Ectodermal cell (in vitro differentiated cells): ENCODE measurements at regions not wholly inside any gene's neighbourhood (a gene's known extent, or its start where the extent isn't known, plus 50 kb on each side); places are given as distances from the start of the nearest gene placed in this dataset.

ENCODE experiments used
- H3K27ac ChIP-seq: 2 replicates; pipeline ENCODE4 v1.7.0; 2013; ENCODE audit warnings: mild to moderate bottlenecking, low read depth, low read length; ENCODE audit not compliant: insufficient read depth, poor library complexity, severe bottlenecking
- H3K27me3 ChIP-seq: 2 replicates; pipeline ENCODE4 v1.7.0; 2013; ENCODE audit warnings: mild to moderate bottlenecking, low read length; ENCODE audit not compliant: insufficient read depth, control insufficient read depth, poor library complexity, severe bottlenecking
- H3K36me3 ChIP-seq: one replicate; pipeline ENCODE4 v1.7.0; 2013; ENCODE audit warnings: low read length; ENCODE audit not compliant: control insufficient read depth, insufficient read depth
- H3K4me1 ChIP-seq: one replicate; pipeline ENCODE4 v1.7.0; 2013; ENCODE audit warnings: low read length; ENCODE audit not compliant: control insufficient read depth, insufficient read depth
- H3K4me3 ChIP-seq: 2 replicates; pipeline ENCODE4 v1.7.0; 2013; ENCODE audit warnings: low read depth, low read length, control low read depth; ENCODE audit not compliant: insufficient read depth
- H3K9me3 ChIP-seq: 2 replicates; pipeline ENCODE4 v1.7.0; 2013; ENCODE audit warnings: mild to moderate bottlenecking, low read length, moderate library complexity; ENCODE audit not compliant: control insufficient read depth
- WGBS, 2 experiments: methylation state at CpG; one replicate each; pipeline ENCODE4 v1.1.7; 2013; ENCODE audit warnings: missing lambda C conversion rate in 2 of 2; 5-methylcytosine and 5-hydroxymethylcytosine counted together

DNA sequence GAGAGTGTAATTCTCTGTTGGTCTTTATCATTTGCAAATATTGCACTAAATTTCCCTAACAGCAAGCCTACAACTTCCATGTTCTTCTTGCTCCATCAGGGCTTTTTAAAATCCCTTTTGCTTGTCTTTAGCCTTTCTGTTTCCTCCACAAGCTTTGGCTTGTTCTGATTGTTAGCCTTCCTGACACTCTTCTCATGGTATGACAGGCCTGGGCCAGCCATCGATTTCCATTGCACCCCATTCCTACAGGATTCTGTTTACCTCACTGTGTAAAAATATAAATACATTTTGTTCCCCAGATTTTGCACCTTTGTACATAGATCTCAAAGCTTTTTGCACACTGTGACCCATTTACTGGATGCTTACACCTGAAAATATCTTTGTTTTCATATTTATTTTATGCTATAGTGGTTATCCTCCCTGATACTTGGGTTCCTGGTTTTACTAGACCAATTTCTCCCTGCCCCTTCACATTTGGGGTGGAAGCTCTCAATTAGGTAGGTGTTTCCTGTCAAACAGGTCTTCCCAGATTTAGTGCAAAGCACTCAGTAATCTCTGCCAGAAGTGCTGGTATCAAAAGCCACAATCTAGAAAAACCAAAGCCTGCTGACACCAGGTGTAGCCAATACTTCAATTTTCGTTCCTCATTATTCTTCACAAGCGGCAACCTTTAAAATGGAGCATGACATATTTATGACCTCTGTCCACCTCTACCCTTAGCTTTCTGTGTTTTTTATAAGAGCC, 57.9 kb upstream of the PPP2R3A start:
- H3K27ac ChIP-seq, result no peak overlapping the region
- H3K9me3 ChIP-seq, result no peaks in the 10 kb centered on the region
- H3K36me3 ChIP-seq, result no peaks in the 10 kb centered on the region
- H3K27me3 ChIP-seq, result no peaks in the 10 kb centered on the region
- no peaks in the 10 kb centered on the region for H3K4me1 ChIP-seq
- no peak overlapping the region for H3K4me3 ChIP-seq
- 96 to 98% methylated on average over 3 of the region's 3 CpGs for WGBS, 2 experiments

DNA sequence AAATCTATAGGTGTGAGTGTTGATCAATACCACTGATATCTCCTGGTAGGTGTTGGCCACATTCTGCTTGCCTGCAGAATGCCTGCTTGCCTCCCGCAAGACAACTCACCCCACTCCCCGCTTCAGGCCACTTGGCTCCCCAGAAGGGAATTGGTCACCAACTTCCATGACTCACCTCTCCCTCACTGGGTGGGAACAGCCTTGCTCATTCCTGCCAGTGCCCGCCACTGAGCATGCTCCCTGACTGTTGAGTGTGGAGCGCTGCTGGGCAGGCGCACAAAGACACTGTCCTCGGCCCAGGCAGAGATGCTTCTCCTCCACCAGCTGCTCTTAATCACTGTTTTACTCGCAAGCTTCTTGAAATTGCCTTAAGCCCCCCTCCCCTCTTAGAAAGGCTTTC, 57.3 kb upstream of the PPP2R3A start:
- Histone ChIP-seq H3K27me3 (no peaks in the 10 kb centered on the region), H3K36me3 (no peaks in the 10 kb centered on the region), H3K4me1 (no peaks in the 10 kb centered on the region), H3K9me3 (no peaks in the 10 kb centered on the region), H3K27ac (no peak overlapping the region), H3K4me3 (no peak overlapping the region)
- 93 to 97% methylated on average over 7 of the region's 7 CpGs for WGBS, 2 experiments

DNA sequence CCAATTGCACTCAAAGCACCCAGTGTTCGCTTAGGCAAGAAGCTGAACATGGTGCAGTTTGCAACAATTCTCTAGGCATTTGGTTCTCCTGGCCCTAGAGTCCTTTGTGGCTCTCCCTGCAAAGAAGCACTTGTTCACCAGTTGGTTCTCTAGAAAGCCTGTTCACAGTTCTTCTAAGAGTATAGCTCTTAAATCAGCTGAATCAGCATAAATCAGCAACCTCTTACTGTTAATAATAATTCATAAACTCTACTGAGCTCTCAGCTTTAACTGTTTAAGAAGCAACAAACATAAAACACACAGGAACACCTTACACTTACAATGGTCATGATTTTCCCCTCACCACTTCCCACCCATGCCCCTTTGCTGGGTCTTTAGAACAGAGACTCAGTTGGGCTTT, 56.8 kb upstream of the PPP2R3A start:
- WGBS, 2 experiments, result 92 to 97% methylated on average over 1 of the region's 1 CpG
- H3K4me3 ChIP-seq, result no peak overlapping the region
- no peaks in the 10 kb centered on the region for H3K27me3 ChIP-seq
- H3K36me3 ChIP-seq, result no peaks in the 10 kb centered on the region
- H3K4me1 ChIP-seq, result no peaks in the 10 kb centered on the region
- H3K9me3 ChIP-seq, result no peaks in the 10 kb centered on the region
- H3K27ac ChIP-seq, result no peak overlapping the region

- WGBS, 2 experiments, result 65 to 72% methylated on average over 2 of the region's 2 CpGs
- H3K27me3 ChIP-seq, result no peaks in the 10 kb centered on the region
- H3K9me3 ChIP-seq, result no peaks in the 10 kb centered on the region
- H3K4me3 ChIP-seq, result no peak overlapping the region
- no peaks in the 10 kb centered on the region for H3K36me3 ChIP-seq
- H3K27ac ChIP-seq, result no peak overlapping the region
- no peaks in the 10 kb centered on the region for H3K4me1 ChIP-seq
These were observed 54.4 kb upstream of the PPP2R3A start for GRCh38 chr3:135911110-135911509.

DNA sequence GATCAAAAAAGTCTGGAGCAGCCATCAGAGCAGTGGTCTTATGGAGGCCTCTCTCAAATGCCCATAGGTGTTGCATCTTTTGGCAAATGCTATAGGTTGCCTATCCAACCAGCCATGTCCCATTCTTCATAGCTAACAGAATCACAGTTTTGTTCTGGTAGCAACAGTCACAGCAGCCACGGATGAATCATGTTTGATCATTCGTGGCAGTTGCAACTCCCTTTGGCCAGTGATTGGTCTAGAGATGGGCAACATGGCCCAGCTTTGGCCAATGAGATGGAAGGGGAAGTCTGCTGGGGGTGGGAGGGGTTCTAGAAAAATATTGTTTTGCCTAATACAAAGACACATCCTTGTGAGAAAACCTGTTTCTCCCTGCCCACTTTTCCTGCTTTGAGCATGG, 50.3 kb upstream of the PPP2R3A start:
- Histone ChIP-seq H3K27me3 (no peaks in the 10 kb centered on the region), H3K4me3 (no peak overlapping the region), H3K4me1 (no peaks in the 10 kb centered on the region), H3K9me3 (no peaks in the 10 kb centered on the region), H3K36me3 (no peaks in the 10 kb centered on the region), H3K27ac (no peak overlapping the region)
- 90 to 94% methylated on average over 2 of the region's 2 CpGs for WGBS, 2 experiments
